ENCODE measurements at regions not wholly inside any gene's neighbourhood (a gene's known extent, or its start where the extent isn't known, plus 50 kb on each side); places are given as distances from the start of the nearest gene placed in this dataset.
"Not testable (repeated sequence)": the region's sequence is repeated elsewhere in the genome, so short reads cannot be mapped to it uniquely, and the experiment has no call there.

GRCh38 chr18:1658908-1659566, 754.4 kb downstream of the ADCYAP1 start:
- ATAC-seq (no peak), DNase-seq (no peak)
- no peaks in the 10 kb centered on the region for H3K27me3 ChIP-seq (ENCODE audit: insufficient read depth in 3 of 3, low read length in 2 of 3)
- TF ChIP-seq CTCF (IDR thresholded peaks at IDR 0.05) = no peak
- no peaks in the 10 kb centered on the region for H3K4me1 ChIP-seq
- H3K4me3 ChIP-seq = no peak overlapping the region
- 19 to 22% (median 20%) methylated on average over 9 of the region's 9 CpGs for WGBS, 3 donors
- no peaks in the 10 kb centered on the region for H3K36me3 ChIP-seq (ENCODE audit: insufficient read depth in 1 of 2, low read depth in 1 of 2)
- H3K9me3 ChIP-seq = no peaks in the 10 kb centered on the region
- no peak overlapping the region for H3K27ac ChIP-seq
- intact Hi-C loops (cut with DNase I) = no loop called here

- DNase-seq = peak; percentile 37 to 52
- Histone ChIP-seq H3K36me3 (ENCODE audit: insufficient read depth in 1 of 2, low read depth in 1 of 2) (no peaks in the 10 kb centered on the region), H3K27ac (no peak overlapping the region), H3K27me3 (ENCODE audit: insufficient read depth in 3 of 3, low read length in 2 of 3) (no peaks in the 10 kb centered on the region), H3K9me3 (no peaks in the 10 kb centered on the region), H3K4me3 (no peak overlapping the region), H3K4me1 (no peaks in the 10 kb centered on the region)
- no peak for TF ChIP-seq CTCF (IDR thresholded peaks at IDR 0.05)
- intact Hi-C loops (cut with DNase I) = no loop called here
- no peak for ATAC-seq
- WGBS, 3 donors = 53 to 57% (median 57%) methylated on average over 12 of the region's 12 CpGs
Observed at GRCh38 chr18:1663879-1664705, 759.4 kb downstream of the ADCYAP1 start.

- no peaks in the 10 kb centered on the region for H3K36me3 ChIP-seq (ENCODE audit: insufficient read depth in 1 of 2, low read depth in 1 of 2)
- H3K27ac ChIP-seq = no peak overlapping the region
- H3K9me3 ChIP-seq = no peaks in the 10 kb centered on the region
- no peaks in the 10 kb centered on the region for H3K4me1 ChIP-seq
- intact Hi-C loops (cut with DNase I) = no loop called here
- no peak for ATAC-seq
- H3K4me3 ChIP-seq = no peak overlapping the region
- no peaks in the 10 kb centered on the region for H3K27me3 ChIP-seq (ENCODE audit: insufficient read depth in 3 of 3, low read length in 2 of 3)
- WGBS, 3 donors = 35 to 42% (median 41%) methylated on average over 1 of the region's 1 CpG
- no peak for TF ChIP-seq CTCF (IDR thresholded peaks at IDR 0.05)
- no peak for DNase-seq
Observed at GRCh38 chr18:1665079-1665478, 760.4 kb downstream of the ADCYAP1 start.

- DNase-seq (no peak), ATAC-seq (no peak)
- no peaks in the 10 kb centered on the region for H3K4me1 ChIP-seq
- TF ChIP-seq CTCF (IDR thresholded peaks at IDR 0.05) = no peak
- H3K27ac ChIP-seq = no peak overlapping the region
- intact Hi-C loops (cut with DNase I) = no loop called here
- H3K9me3 ChIP-seq = peaks cover 6% of the 10 kb centered on the region
- no peaks in the 10 kb centered on the region for H3K36me3 ChIP-seq (ENCODE audit: insufficient read depth in 1 of 2, low read depth in 1 of 2)
- no peaks in the 10 kb centered on the region for H3K27me3 ChIP-seq (ENCODE audit: insufficient read depth in 3 of 3, low read length in 2 of 3)
- 56 to 59% (median 58%) methylated on average over 4 of the region's 4 CpGs for WGBS, 3 donors
- no peak overlapping the region for H3K4me3 ChIP-seq
Observed at GRCh38 chr18:1668279-1668678, 763.6 kb downstream of the ADCYAP1 start.

GRCh38 chr18:1671710-1672109, 767.0 kb downstream of the ADCYAP1 start:
- H3K36me3 ChIP-seq (ENCODE audit: insufficient read depth in 1 of 2, low read depth in 1 of 2); H3K4me1 ChIP-seq; H3K9me3 ChIP-seq; intact Hi-C loops (cut with DNase I); H3K27me3 ChIP-seq (ENCODE audit: insufficient read depth in 3 of 3, low read length in 2 of 3); H3K27ac ChIP-seq; DNase-seq; ATAC-seq; H3K4me3 ChIP-seq: not testable (repeated sequence)
- WGBS, 3 donors = 86 to 100% (median 92%) methylated on average over 2 of the region's 2 CpGs
